HG02763 (cell line): ENCODE measurements at regions not wholly inside any gene's neighbourhood (a gene's known extent, or its start where the extent isn't known, plus 50 kb on each side); places are given as distances from the start of the nearest gene placed in this dataset.

Experiments used
- ATAC-seq: cut with Tn5 transposase; IDR thresholded peaks from one replicate; pipeline ENCODE4 v1.9.1; 2021; ENCODE audit warnings: mild to moderate bottlenecking, moderate library complexity; ENCODE audit not compliant: unreplicated experiment

DNA sequence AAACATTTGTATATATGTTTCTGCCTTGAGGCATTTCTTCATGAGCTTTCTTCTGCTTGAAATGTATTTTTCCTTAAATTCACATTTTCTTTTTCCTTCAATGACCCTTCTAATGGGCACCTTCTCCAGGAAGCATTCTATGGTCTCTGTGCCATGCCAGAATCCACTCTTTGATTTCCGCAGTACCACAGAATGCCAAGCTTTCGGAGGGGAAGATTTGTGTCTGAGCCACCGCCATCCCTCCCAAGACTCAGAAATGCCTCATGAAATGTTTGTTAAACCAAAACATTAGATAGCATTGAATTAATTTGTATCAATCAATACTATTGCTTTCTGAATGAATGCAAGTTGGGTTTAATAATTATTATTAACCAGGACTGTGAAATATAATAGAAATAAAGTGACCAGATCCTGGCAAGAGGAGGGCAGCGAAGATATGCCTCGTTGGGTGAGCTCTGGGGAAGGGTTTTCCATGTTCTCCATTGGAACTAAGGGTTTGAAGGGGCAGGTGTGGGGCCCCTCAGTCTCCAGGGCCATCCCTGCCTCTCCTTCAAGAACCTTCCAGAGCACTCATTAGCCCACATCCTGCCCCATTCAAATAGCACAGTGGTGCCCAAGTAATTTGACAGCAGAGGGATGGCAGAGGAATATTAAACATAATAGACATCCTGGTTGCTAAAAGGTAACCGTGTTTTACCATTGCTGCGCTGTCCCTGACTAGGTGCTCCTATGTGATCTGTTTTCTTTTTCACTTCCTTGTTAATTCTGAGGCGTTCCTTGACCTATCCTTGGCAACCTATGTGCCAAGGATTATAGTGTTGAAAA, 189.6 kb downstream of the MYCN start:
- no peak for ATAC-seq

DNA sequence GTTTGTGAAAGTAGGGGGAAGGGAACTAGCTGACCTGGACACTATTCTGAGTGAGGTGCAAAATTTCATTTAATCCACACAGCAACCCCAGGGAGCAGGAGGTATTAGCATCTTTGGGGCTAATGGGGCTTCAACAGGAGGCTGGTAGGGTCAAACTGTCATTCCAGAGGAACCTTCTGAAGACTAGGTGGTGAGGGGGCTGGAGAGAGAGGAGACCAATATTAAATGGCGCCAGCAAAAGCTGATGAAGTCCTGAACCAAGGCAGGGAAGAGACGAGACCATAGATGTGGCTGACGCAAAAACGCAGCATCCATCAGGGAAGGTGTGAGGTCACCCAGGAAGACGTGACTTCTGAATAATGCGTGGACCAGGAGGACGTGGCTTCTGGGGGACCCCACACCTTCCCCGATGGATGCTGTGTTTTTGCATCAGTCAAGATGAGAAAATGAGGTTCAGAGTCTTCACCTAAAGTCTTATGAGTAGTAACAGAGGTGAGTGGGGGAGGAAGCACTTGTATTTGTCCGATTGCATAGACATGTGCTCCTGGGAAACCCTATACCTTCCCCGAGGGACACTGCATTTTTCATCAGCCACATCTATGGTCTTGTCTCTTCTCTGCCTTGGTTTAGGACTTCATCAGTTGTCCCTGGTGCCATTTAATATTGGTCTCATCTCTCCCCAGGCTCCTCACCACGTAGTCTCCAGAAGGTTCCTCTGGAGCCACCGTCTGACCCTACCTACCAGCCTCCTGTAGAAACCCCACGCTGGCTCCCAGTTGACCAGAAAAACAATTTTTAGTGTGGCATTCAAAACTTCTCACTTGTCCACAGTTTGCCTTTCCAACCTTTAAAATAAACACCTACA, 188.6 kb downstream of the MYCN start:
- no peak for ATAC-seq

DNA sequence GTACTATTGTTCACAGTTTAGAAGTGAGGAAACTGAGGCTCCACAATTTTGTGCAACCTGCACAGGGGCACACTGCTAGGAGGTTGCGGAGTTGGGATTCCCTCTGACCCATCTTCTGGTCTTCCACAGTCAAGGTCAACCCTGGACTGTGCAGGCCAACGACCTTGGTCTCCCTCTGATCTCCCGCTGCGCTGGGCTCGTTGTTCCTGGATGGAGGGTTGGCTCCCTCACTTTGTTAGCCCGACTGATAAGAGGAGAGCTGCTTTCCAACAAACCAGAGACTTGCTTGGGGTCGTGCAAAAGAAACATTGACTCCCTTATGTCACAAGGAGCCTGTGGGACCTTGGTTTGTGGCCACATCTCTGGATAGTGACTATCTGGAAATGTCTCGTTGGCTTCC, 187.6 kb downstream of the MYCN start:
- ATAC-seq, result no peak

DNA sequence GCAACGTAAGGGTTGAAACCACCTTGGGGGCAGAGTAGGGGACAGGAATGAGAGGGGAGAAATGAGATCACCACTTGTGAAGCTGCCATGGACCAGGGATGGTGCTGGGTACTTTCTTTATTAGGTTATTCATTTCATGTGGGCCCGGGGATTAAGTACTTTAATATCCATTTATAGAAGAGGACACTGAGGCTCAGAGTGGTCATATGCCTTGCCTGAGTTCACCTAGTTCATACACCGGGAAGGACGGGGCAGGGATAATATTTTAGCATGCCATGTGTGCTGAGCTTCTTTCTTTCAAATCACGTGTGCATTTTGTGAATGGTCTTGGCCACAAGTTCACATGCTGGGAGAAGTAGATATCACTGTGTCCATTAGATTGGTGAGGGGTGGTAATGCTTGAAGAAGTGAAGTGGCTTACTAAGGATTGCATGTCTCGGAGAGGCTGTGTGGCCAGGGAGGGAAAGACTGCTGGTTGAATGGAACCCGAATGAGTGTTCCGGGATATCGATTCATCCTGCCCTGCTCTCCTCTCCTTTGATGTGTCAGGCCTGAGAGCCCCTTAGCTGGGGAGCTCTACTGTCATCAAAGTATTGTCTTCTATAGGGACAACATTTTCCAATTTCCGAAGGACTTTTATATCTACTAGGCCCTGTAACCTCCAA, 187.1 kb downstream of the MYCN start:
- ATAC-seq, result no peak

DNA sequence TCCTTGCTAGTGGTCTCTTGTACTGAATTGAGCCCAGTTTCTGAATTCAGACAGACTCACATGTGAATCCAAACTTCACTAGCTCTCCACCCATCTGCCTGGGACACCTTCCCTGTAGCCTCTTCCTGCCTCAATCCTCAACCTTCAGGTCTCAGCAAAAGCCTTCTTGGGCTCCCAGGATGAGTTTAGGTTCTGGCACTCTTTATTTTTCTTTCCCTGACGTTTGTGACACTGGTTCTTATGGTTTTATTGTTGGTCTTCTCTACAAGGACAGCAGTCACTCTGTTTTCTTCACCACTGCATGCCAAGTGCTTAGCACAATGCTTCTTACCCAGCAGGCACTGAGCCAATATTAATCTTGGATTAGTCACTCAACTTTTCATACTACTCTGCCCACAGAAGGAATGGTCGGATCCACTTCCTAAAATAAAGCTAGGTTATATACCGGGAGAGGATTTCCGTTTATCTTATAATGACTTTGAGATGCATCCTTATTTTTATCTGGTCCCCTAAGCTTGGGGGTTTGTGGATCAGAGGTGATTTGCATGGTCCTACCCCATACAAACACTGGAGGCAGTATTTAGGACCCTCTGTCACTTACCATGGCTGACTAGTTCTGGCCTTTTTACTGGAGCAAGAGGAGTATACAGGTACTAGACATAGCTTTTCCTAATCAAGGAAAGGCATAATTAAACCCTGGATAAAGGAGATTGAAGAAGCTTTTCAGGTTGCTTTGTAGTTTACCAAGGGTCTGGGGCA, 186.3 kb downstream of the MYCN start:
- ATAC-seq, result no peak

DNA sequence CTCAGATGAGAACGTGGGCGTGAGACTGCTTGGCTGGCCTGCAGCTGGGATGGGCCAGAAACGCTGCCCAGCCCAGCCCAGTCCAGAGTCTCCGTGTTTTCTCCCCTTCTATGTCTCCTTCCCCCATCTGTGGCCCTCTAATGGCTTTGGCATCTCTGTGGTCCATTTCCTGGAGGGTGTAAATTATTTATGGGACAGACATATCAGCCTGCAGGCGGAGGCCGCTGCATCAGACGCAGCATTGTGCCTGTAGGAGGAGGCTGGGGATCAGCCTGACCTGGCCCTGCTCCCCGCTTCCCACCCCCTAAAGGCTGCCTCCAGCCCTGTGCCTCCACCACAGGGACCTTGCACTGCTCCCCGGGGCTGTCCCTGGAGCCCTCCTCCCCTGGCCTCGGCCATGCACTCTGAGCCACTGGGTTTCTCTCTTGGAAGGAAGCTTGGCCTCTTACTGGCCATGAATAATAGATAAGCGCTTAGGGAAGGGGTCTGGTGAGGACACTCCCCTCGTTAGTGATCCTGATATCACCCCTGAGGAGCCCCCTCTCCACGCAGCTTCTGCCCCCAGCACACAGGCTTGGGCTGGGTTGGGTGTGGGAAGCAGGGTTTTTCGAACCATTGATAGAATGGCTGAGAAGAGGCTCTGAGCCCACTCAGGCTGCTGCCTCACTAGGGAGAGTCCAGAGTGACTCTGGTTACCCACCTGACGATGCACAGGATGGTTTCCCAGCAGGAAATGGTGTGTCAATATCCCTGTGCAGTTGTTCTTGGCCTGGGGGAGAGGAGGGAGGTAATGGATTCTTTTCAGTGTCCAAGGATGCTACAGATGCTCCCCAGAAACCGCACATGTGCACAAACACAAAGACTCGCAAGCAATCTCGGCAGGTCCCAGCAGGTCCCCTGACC, 185.5 kb downstream of the MYCN start:
- ATAC-seq, result no peak

DNA sequence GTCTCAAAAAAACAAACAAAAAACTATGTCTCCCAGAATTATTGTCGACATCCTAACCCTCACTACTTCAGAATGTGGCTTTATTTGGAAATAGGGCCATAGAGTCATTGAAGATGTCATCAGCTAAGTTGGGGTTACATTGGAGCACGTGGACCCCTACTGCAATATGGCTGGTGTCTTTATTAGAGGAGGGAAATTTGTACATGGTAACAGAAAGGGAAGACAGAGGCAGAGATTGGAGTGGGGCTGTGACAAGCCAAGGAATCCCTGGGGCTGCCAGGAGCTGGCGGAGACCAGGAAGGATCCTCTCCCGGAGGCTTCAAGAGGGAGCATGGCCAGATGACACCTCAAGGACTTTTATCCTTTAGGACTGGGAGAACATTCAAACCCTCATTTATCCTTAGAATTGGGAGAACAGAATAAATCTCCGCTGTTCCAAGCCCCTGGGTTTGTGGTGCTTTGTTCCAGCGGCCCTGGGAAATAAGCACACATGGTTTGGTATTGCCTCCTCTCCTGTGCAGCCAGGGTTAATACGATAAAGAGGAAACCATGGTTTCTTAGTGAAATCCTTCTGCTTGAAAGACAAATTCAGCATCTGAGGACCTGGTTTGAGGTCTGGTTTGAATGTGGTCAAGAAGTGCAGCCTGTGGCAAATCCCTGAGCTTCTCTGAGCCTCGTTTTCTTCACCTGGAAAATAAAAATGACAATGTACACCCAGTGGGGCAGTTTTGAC, 184.7 kb downstream of the MYCN start:
- no peak for ATAC-seq

DNA sequence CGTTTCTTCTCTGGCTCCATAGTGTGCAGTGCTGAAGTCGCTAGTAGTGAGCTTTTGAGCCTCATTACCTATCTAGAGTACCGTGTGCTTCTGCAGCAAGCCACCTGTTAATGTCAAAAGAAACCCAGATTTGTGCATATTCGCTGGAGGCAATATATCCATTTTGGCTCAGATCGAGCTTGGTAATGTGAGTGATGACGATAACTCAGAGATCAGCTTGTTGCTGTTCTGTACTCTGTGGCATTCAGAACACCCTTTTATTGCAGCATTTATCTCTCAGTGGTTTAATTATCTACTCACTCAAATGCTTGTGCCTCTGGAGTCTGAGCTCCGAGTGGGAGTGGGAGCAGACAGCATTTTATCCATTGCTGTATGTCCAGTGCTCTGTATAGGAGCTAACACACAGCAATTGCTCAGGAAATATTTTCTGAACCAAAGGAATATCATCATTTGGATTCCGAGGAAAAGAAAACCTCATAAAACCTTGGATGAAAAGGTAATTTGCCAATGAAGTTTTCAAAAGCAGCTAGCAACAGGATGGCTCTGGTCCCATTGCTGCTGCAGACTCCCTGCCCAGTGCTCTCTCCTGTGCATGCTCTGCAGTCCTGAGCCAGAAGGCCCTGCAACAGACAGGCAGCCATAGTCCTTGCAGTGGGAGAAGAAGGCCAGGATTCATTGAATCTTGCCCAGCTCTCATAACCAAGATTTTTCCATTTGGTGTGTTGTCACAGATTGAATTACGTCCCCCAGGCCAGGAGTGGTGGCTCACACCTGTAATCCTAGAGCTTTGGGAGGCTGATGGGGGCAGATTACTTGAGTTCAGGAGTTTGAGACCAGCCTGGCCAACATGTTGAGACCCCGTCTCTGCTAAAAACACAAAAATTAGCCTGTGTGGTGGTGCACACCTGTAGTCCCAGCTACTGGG, 183.8 kb downstream of the MYCN start:
- ATAC-seq, result no peak

DNA sequence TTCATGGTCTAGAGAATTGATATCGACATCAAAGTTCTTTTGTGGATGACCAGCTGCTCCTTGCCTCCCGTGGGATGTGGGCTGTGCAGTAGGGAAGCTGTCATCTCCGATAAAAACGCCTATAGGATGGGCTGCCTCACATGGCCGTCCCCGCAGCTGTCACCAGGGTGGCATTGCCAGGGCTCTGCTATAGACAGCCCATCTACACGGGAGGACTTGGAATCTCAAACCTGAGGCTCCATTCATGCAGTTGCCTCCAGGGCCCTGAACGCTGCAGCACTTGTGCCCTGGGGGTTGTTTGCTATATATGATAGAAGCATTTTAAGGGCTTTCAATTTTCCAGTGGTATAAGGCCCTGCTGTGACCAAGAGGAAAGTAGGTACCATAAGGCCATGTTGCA, 183.1 kb downstream of the MYCN start:
- no peak for ATAC-seq

DNA sequence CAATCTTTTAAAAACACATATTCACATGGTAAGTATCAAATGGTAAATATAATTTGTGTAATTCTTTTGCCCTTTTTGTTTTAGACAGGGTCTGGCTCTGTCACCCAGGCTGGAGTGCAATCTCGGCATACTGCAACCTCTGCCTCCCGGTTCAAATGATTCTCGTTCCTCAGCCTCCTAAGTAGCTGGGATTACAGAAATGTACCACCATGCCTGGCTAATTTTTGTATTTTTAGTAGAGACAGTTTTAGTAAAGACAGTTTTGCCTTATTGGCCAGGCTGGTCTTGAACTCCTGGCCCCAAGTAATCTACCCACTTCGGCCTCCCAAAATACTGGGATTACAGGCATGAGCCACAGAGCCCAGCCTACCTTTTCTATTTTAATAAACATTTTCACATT, 182.2 kb downstream of the MYCN start:
- no peak for ATAC-seq

DNA sequence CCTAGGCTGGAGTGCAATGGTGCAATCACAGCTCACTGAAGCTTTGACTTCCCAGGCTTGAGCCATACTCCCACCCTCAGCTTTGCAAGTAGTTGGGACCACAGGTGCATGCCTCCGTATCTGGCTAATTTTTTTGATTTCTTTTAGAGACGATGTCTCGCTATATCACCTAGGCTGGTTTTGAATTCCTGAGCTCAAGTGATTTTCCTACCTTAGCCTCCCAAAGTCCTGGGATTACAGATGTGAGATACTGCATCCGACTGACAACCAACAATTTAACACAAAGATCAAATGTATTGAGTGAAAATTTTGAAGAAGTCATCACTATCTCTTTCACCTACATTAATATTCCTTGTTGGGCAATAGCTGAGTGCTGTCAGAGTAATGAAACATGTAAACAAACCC, 181.6 kb downstream of the MYCN start:
- ATAC-seq, result no peak

DNA sequence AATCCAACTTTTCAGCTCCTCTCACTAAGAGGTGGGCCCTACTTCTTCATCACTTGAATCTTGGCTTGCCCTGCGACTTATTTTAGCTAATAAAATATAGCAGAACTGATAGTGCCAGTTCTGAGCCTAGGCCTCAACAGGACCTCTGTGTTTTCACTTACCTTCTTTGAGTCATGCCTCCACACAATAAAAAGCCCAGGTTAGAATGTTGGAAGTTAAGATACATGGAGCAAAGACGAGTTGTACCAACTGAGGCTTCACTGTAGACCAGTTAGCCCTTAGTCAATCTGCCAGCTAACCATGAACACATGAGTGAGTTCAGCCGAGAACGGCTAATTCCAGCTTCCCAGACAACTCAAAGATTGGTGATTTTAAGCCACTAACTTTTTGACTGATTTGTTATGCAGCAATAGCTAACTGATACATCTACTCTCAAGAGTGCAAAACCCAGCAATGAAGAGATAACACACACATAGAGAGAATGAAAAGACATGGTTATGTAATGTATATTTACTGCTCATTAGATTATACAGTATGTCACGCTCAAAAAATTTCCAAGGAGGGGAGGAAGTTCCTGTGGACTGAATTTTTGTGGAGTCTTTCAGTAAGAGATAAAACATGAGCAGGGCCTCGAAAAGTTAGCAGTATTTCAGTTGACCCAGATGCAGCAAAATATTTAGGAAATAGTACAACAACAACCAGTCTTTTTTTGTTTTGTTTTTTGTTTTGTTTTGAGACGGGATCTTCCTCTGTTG, 181.1 kb downstream of the MYCN start:
- ATAC-seq, result no peak

DNA sequence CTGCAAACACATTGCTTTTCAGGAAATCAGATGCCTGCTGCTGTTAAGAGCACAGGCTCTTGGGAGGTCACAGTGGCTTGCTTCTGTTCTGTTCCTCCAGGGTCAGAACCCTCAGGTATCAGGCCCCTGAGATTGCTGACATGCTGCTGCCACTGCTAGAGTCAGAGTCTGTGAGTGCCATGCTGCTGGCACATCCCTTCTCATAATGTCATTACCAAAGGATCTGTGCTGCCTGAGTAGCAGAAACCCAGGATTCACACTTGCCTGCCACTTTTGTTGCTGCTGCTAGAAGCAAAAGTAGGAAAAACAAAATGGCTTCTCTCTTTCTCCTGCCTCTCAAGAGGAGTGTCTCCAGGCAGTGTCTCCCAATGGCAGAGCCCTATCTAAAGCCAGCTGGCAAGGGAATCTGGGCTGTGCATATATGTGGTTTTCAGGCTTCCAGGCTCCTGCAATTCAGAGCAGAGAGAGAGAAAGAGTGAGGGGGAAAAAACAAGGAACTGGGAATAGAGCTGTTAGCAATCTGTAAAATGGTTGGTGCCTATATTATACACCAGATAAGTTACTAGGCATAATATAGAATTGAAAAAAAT, 180.3 kb downstream of the MYCN start:
- ATAC-seq, result no peak

DNA sequence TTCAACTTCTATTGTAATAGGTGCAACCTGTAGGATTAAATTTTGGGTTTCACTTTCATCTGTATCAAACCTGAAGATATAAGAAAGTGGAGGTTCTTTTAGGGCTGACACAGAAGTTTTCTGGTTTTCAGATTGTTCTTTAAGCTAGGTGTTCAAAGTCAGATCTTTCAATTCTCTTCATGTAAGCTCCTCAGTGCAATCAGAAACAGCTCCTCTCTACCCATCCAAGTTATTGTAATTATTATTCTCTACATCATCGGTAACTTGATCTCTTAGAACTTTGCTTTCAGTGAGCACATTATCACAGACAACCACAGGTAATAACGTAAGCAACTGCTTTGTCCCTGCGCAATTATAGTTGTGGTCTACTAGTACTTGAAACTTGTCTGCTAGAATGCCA, 179.4 kb downstream of the MYCN start:
- ATAC-seq, result no peak

DNA sequence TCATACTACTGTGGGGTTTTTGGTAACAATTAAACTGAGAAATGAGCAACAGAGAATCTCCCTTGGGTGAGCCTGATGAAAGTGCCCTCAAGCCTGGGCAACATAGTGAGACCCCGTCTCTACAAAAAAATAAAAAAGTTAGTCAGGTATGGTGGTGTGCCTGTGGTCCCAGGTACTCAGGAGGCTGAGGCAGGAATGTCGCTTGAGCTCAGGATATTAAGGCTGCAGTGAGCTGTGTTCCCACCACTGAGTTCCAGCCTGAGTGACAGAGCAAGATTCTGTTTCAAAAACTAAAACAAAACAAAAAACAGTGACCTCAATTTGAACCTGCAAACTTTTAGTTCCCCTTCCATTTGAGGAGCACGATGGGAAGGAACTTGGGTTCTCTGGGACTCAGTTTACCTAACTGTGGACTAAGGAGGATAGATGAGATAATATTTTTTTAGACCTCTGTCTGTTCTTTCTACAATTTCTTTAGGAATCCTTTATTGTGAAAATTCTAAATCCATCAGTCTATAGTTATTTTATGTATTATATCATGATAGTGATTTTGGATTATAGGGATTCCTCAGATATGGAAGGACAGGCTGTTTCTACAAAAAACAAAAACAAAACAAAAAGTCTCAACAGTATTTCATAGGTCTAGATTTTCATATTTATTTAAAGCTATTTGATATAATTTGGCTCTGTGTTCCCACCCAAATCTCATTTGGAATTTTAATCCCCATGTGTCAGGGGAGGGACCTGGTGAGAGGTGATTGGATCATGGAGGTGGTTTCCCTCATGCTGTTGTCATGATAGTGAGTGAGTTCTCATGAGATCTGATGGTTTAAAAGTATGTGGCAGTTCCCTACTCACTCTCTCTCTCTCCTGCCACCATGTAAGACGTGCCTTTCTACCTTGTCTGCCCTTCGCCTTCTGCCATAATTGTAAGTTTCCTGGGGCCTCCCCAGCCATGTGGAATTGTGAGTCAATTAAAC, 178.6 kb downstream of the MYCN start:
- no peak for ATAC-seq
